MM.1S (cell line): ENCODE measurements at regions not wholly inside any gene's neighbourhood (a gene's known extent, or its start where the extent isn't known, plus 50 kb on each side); places are given as distances from the start of the nearest gene placed in this dataset.

Source experiments
- EZH2 ChIP-seq: fragments of 300-600 bp; sonication (generic); optimal IDR thresholded peaks from 2 replicates; pipeline ENCODE3; 2017; ENCODE audit warnings: low read depth, mild to moderate bottlenecking, antibody characterized with exemption, low read length, mixed read lengths
- EZH2phosphoT487 ChIP-seq: fragments of 300-600 bp; sonication (generic); IDR thresholded peaks from 2 replicates; pipeline ENCODE4 v1.6.1; 2018; ENCODE audit warnings: antibody characterized with exemption, low read length
- TF ChIP-seq, protein P1 (sequence below): fragments of 300-600 bp; sonication (generic); IDR thresholded peaks from 2 replicates; pipeline ENCODE4 v1.5.1; 2016; ENCODE audit warnings: antibody characterized with exemption, low read length, mixed read lengths

DNA sequence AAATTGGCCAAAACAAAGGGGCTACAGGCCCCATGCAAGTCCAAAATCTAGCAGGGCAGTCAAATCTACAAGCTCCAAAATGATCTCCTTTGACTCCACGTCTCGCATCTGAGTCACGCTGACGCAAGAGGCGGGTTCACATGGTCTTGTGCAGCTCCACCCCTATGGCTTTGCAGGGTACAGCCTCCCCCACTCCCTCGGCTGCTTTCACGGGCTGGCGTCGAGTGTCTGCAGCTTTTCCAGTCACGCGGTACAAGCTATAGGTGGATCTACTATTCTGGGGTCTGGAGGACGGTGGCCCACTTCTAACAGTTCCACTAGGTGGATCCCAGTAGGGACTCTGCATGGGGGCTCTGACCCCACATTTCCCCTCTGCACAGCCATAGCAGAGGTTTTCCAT is 99.2 kb upstream of the KCNIP4 start:
- TF ChIP-seq, protein P1, sequence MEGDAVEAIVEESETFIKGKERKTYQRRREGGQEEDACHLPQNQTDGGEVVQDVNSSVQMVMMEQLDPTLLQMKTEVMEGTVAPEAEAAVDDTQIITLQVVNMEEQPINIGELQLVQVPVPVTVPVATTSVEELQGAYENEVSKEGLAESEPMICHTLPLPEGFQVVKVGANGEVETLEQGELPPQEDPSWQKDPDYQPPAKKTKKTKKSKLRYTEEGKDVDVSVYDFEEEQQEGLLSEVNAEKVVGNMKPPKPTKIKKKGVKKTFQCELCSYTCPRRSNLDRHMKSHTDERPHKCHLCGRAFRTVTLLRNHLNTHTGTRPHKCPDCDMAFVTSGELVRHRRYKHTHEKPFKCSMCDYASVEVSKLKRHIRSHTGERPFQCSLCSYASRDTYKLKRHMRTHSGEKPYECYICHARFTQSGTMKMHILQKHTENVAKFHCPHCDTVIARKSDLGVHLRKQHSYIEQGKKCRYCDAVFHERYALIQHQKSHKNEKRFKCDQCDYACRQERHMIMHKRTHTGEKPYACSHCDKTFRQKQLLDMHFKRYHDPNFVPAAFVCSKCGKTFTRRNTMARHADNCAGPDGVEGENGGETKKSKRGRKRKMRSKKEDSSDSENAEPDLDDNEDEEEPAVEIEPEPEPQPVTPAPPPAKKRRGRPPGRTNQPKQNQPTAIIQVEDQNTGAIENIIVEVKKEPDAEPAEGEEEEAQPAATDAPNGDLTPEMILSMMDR = no peak
- no peak for TF ChIP-seq EZH2
- no peak for TF ChIP-seq EZH2phosphoT487
